Loucy (cell line): ENCODE measurements at regions not wholly inside any gene's neighbourhood (a gene's known extent, or its start where the extent isn't known, plus 50 kb on each side); places are given as distances from the start of the nearest gene placed in this dataset.

ENCODE experiments used
- H2AFZ ChIP-seq: fragments of 200-600 bp; sonication (generic); 2 replicates; pipeline ENCODE4 v1.6.0; 2016; ENCODE audit warnings: antibody characterized with exemption, mild to moderate bottlenecking, low read length, moderate library complexity
- H3F3A ChIP-seq: fragments of 200-600 bp; 2 replicates; pipeline ENCODE4 v1.6.0; 2016; ENCODE audit warnings: antibody characterized with exemption, low read depth, mild to moderate bottlenecking
- H3K27me3 ChIP-seq: fragments of 200-600 bp; sonication (generic); 2 replicates; pipeline ENCODE4 v1.6.1; 2014; ENCODE audit warnings: low read length, mild to moderate bottlenecking; ENCODE audit not compliant: insufficient read depth, poor library complexity, severe bottlenecking
- H3K36me3 ChIP-seq: fragments of 200-600 bp; sonication (generic); 2 replicates; pipeline ENCODE4 v1.6.1; 2016; ENCODE audit warnings: low read length; ENCODE audit not compliant: insufficient read depth
- H3K4me1 ChIP-seq: fragments of 200-600 bp; sonication (generic); 2 replicates; pipeline ENCODE4 v1.5.1; 2014; ENCODE audit warnings: low read length, mild to moderate bottlenecking; ENCODE audit not compliant: insufficient read depth, poor library complexity, severe bottlenecking
- H3K4me2 ChIP-seq: fragments of 200-600 bp; sonication (generic); 2 replicates; pipeline ENCODE4 v1.6.0; 2014; ENCODE audit warnings: antibody characterized with exemption, low read length, low read depth, mild to moderate bottlenecking; ENCODE audit not compliant: poor library complexity, severe bottlenecking
- H3K4me3 ChIP-seq: fragments of 200-600 bp; sonication (generic); 2 replicates; pipeline ENCODE4 v1.5.1; 2014; ENCODE audit warnings: low read length, mild to moderate bottlenecking, mixed read lengths; ENCODE audit not compliant: poor library complexity, severe bottlenecking
- H3K79me2 ChIP-seq: fragments of 200-600 bp; sonication (generic); 2 replicates; pipeline ENCODE4 v1.6.1; 2014; ENCODE audit warnings: low read length; ENCODE audit not compliant: insufficient read depth
- H3K9ac ChIP-seq: fragments of 200-600 bp; sonication (generic); 2 replicates; pipeline ENCODE4 v1.6.0; 2014; ENCODE audit warnings: mild to moderate bottlenecking, low read depth, low read length, moderate library complexity; ENCODE audit not compliant: poor library complexity, severe bottlenecking
- H3K9me2 ChIP-seq: fragments of 200-600 bp; sonication (generic); replicated peaks from 2 replicates; pipeline ENCODE4 v1.6.1; 2016; ENCODE audit warnings: low read depth, low read length, mixed read lengths
- H3K9me3 ChIP-seq: fragments of 200-600 bp; sonication (generic); 2 replicates; pipeline ENCODE4 v1.6.1; 2014; ENCODE audit warnings: mild to moderate bottlenecking, antibody characterized with exemption, low read length, low read depth; ENCODE audit not compliant: insufficient read depth
- H4K20me1 ChIP-seq: fragments of 200-600 bp; sonication (generic); 2 replicates; pipeline ENCODE4 v1.6.0; 2014; ENCODE audit warnings: antibody characterized with exemption, low read length, mild to moderate bottlenecking; ENCODE audit not compliant: insufficient read depth, poor library complexity, severe bottlenecking
- CTCF ChIP-seq: fragments of 200-600 bp; sonication (generic); conservative IDR thresholded peaks from 2 replicates; pipeline ENCODE4 v1.5.1; 2014; ENCODE audit warnings: mild to moderate bottlenecking, antibody characterized with exemption, low read length
- EZH2phosphoT487 ChIP-seq: fragments of 200-600 bp; IDR thresholded peaks from 2 replicates; pipeline ENCODE4 v1.6.1; 2018; ENCODE audit warnings: antibody characterized with exemption, mild to moderate bottlenecking, moderate library complexity, borderline replicate concordance

GRCh38 chr5:105922080-105922479 is 1748.7 kb downstream of the EFNA5 start:
- no peaks in the 10 kb centered on the region for H4K20me1 ChIP-seq
- no peak overlapping the region for H3K4me2 ChIP-seq
- H3F3A ChIP-seq = no peaks in the 10 kb centered on the region
- H3K79me2 ChIP-seq = no peaks in the 10 kb centered on the region
- H3K4me1 ChIP-seq = no peaks in the 10 kb centered on the region
- H3K9me2 ChIP-seq = no peaks in the 10 kb centered on the region
- no peaks in the 10 kb centered on the region for H3K9me3 ChIP-seq
- no peak overlapping the region for H2AFZ ChIP-seq
- H3K27me3 ChIP-seq = no peaks in the 10 kb centered on the region
- H3K36me3 ChIP-seq = no peaks in the 10 kb centered on the region
- TF ChIP-seq CTCF = no peak
- TF ChIP-seq EZH2phosphoT487 = no peak
- H3K9ac ChIP-seq = no peak overlapping the region
- no peak overlapping the region for H3K4me3 ChIP-seq

GRCh38 chr5:105917189-105917588 is 1753.5 kb downstream of the EFNA5 start:
- Histone ChIP-seq H2AFZ (no peak overlapping the region), H3K9me2 (no peaks in the 10 kb centered on the region), H3K9ac (no peak overlapping the region), H3K36me3 (no peaks in the 10 kb centered on the region), H3K79me2 (no peaks in the 10 kb centered on the region), H3K27me3 (no peaks in the 10 kb centered on the region), H3F3A (no peaks in the 10 kb centered on the region), H3K4me1 (no peaks in the 10 kb centered on the region), H4K20me1 (no peaks in the 10 kb centered on the region), H3K4me2 (no peak overlapping the region), H3K4me3 (no peak overlapping the region), H3K9me3 (no peaks in the 10 kb centered on the region)
- TF ChIP-seq EZH2phosphoT487 (no peak), CTCF (no peak)

GRCh38 chr5:105907016-105907415 is 1763.7 kb downstream of the EFNA5 start:
- no peak overlapping the region for H3K4me2 ChIP-seq
- TF ChIP-seq EZH2phosphoT487 (no peak), CTCF (no peak)
- H4K20me1 ChIP-seq = no peaks in the 10 kb centered on the region
- H3K4me1 ChIP-seq = no peaks in the 10 kb centered on the region
- H3K36me3 ChIP-seq = no peaks in the 10 kb centered on the region
- no peaks in the 10 kb centered on the region for H3K27me3 ChIP-seq
- H3K79me2 ChIP-seq = no peaks in the 10 kb centered on the region
- H3K9me3 ChIP-seq = no peaks in the 10 kb centered on the region
- no peaks in the 10 kb centered on the region for H3F3A ChIP-seq
- no peak overlapping the region for H3K4me3 ChIP-seq
- H3K9ac ChIP-seq = no peak overlapping the region
- no peak overlapping the region for H2AFZ ChIP-seq
- H3K9me2 ChIP-seq = no peaks in the 10 kb centered on the region
